GM23338 (cell line): ENCODE measurements at regions not wholly inside any gene's neighbourhood (a gene's known extent, or its start where the extent isn't known, plus 50 kb on each side); places are given as distances from the start of the nearest gene placed in this dataset.

Experiments
- ATAC-seq: fragments of 200-7000 bp; cut with Tn5 transposase; 3 replicates; pipeline ENCODE4 v1.9.1; 2020
- DNase-seq: peaks from one replicate; pipeline ENCODE4 v3.0.0-alpha.2; 2015; ENCODE audit warnings: low spot score
- H2AFZ ChIP-seq: fragments of 200-600 bp; sonication (generic); 2 replicates; pipeline ENCODE4 v1.8.0; 2016; ENCODE audit warnings: antibody characterized with exemption, mild to moderate bottlenecking, moderate library complexity
- H3F3A ChIP-seq: fragments of 200-600 bp; sonication (generic); replicated peaks from 2 replicates; pipeline ENCODE4 v1.8.0; 2017; ENCODE audit warnings: antibody characterized with exemption, mixed run types, low read depth
- H3K27ac ChIP-seq: fragments of 200-600 bp; sonication (generic); 2 replicates; pipeline ENCODE4 v1.6.1; 2016; ENCODE audit warnings: low read depth
- H3K27me3 ChIP-seq: fragments of 200-600 bp; sonication (generic); 2 replicates; pipeline ENCODE4 v1.8.0; 2016; ENCODE audit warnings: mild to moderate bottlenecking, mixed run types, moderate library complexity; ENCODE audit not compliant: insufficient read depth
- H3K36me3 ChIP-seq: fragments of 200-600 bp; sonication (generic); 2 replicates; pipeline ENCODE4 v1.8.0; 2016; ENCODE audit warnings: mild to moderate bottlenecking; ENCODE audit not compliant: insufficient read depth
- H3K4me1 ChIP-seq: fragments of 200-600 bp; sonication (generic); 2 replicates; pipeline ENCODE4 v1.8.0; 2016; ENCODE audit warnings: mild to moderate bottlenecking, moderate library complexity; ENCODE audit not compliant: insufficient read depth
- H3K4me2 ChIP-seq: fragments of 200-600 bp; sonication (generic); 2 replicates; pipeline ENCODE4 v1.7.1; 2017; ENCODE audit warnings: mixed run types
- H3K4me3 ChIP-seq: fragments of 200-600 bp; sonication (generic); 2 replicates; pipeline ENCODE4 v1.6.1; 2016; ENCODE audit warnings: mixed run types
- H3K79me2 ChIP-seq: fragments of 200-600 bp; sonication (generic); replicated peaks from 2 replicates; pipeline ENCODE4 v1.8.0; 2017; ENCODE audit warnings: mild to moderate bottlenecking; ENCODE audit not compliant: insufficient read depth
- H3K9me2 ChIP-seq: fragments of 200-600 bp; sonication (generic); 2 replicates; pipeline ENCODE4 v1.8.0; 2017; ENCODE audit not compliant: insufficient read depth
- H4K20me1 ChIP-seq: fragments of 200-600 bp; sonication (generic); replicated peaks from 2 replicates; pipeline ENCODE4 v1.8.0; 2017; ENCODE audit warnings: mild to moderate bottlenecking; ENCODE audit not compliant: insufficient read depth
- H3K27ac Mint-ChIP-seq: 2 replicates; pipeline ENCODE4 v1.8.0; 2020; ENCODE audit warnings: inconsistent platforms, mild to moderate bottlenecking, moderate library complexity, mixed read lengths
- H3K27me3 Mint-ChIP-seq: 3 replicates; pipeline ENCODE4 v1.8.0; 2022; ENCODE audit warnings: low read depth, mild to moderate bottlenecking, moderate library complexity, mixed read lengths, inconsistent platforms; ENCODE audit not compliant: insufficient read depth, poor library complexity
- H3K36me3 Mint-ChIP-seq: 3 replicates; pipeline ENCODE4 v1.8.0; 2021; ENCODE audit warnings: low read depth, mild to moderate bottlenecking, inconsistent platforms, moderate library complexity, mixed read lengths
- H3K4me1 Mint-ChIP-seq: 3 replicates; pipeline ENCODE4 v1.8.0; 2020; ENCODE audit warnings: mild to moderate bottlenecking, inconsistent platforms, mixed read lengths
- H3K4me3 Mint-ChIP-seq: 3 replicates; pipeline ENCODE4 v1.8.0; 2021; ENCODE audit warnings: moderate library complexity, mild to moderate bottlenecking, inconsistent platforms, mixed read lengths
- H3K9me3 Mint-ChIP-seq: 3 replicates; pipeline ENCODE4 v1.8.0; 2020; ENCODE audit warnings: moderate library complexity, mild to moderate bottlenecking, inconsistent platforms, mixed read lengths
- CREB1 ChIP-seq: fragments of 250-450 bp; sonication (Bioruptor Pico); IDR thresholded peaks from 2 replicates; pipeline ENCODE4 v1.5.0; 2020; ENCODE audit warnings: low read depth, mild to moderate bottlenecking, moderate library complexity
- EZH2 ChIP-seq: fragments of 200-600 bp; sonication (generic); IDR thresholded peaks from one replicate; pipeline ENCODE4 v1.8.0; 2017; ENCODE audit warnings: antibody characterized with exemption, mild to moderate bottlenecking, low read depth; ENCODE audit not compliant: unreplicated experiment
- EZH2phosphoT487 ChIP-seq: fragments of 200-600 bp; sonication (generic); IDR thresholded peaks from one replicate; pipeline ENCODE4 v1.8.1; 2018; ENCODE audit warnings: antibody characterized with exemption; ENCODE audit not compliant: unreplicated experiment
- JUNB ChIP-seq: IDR thresholded peaks from one replicate; pipeline ENCODE4 v1.6.1; 2016; ENCODE audit warnings: antibody characterized with exemption; ENCODE audit not compliant: unreplicated experiment
- NANOG ChIP-seq: IDR thresholded peaks from 2 replicates; pipeline ENCODE4 v1.6.1; 2016; ENCODE audit warnings: antibody characterized with exemption, borderline replicate concordance
- POLR2AphosphoS5 ChIP-seq: IDR thresholded peaks from 2 replicates; pipeline ENCODE4 v1.6.1; 2016; ENCODE audit warnings: antibody characterized with exemption, low read depth
- STAT1 ChIP-seq: IDR thresholded peaks from one replicate; pipeline ENCODE4 v1.6.1; 2016; ENCODE audit warnings: antibody characterized with exemption; ENCODE audit not compliant: unreplicated experiment
- ZNF114 ChIP-seq: fragments of 250-450 bp; sonication (Bioruptor Pico); IDR thresholded peaks from 2 replicates; pipeline ENCODE4 v1.5.0; 2020; ENCODE audit warnings: mild to moderate bottlenecking, moderate library complexity
- ZNF331 ChIP-seq: fragments of 250-450 bp; sonication (Bioruptor Pico); IDR thresholded peaks from 2 replicates; pipeline ENCODE4 v1.5.0; 2020; ENCODE audit warnings: low read depth, mild to moderate bottlenecking, moderate library complexity
- TF ChIP-seq, protein P1 (sequence below): fragments of 250-450 bp; sonication (Bioruptor Pico); IDR thresholded peaks from 2 replicates; pipeline ENCODE4 v1.5.0; 2020; ENCODE audit warnings: mild to moderate bottlenecking, moderate library complexity
- TF ChIP-seq, protein P2 (sequence below): IDR thresholded peaks from one replicate; pipeline ENCODE4 v1.6.1; 2018; ENCODE audit warnings: antibody characterized with exemption; ENCODE audit not compliant: unreplicated experiment
- TF ChIP-seq, protein P3 (sequence below), 2 experiments: fragments of 200-600 bp in 1 of 2; sonication (generic) in 1 of 2; conservative IDR thresholded peaks; 2 replicates each; pipeline versions ENCODE4 v1.5.1 to v1.6.1; 2016 to 2017; ENCODE audit warnings: antibody characterized with exemption in 2 of 2, low read depth in 2 of 2, mild to moderate bottlenecking in 2 of 2, moderate library complexity in 1 of 2
- TF ChIP-seq, protein P4 (sequence below): IDR thresholded peaks from 2 replicates; pipeline ENCODE4 v1.6.1; 2016; ENCODE audit warnings: antibody characterized with exemption

DNA sequence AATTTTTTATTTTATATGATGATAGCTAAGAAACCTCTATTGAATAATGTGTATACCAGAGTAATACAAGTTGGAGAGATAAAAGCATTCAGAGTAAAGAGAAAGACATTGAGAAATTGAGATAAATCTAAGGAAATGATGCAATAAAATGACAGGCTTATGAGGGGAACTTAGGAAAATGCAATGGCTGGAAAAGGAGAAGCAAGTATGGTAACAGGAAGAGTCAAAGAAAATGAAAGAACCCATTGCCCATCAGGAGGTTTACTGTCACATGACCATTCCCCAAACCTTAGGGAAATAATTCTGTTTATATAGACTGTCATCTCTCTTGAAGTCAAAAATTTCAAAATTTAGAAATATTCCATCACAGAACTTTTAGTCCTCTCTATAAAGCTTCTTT lies 808.0 kb upstream of the PRR20A start:
- H3K27me3 ChIP-seq, result no peaks in the 10 kb centered on the region
- Mint-ChIP-seq H3K4me3 (no peak overlapping the region), H3K9me3 (no peaks in the 10 kb centered on the region), H3K36me3 (no peaks in the 10 kb centered on the region), H3K4me1 (peaks cover 5% of the 10 kb centered on the region), H3K27me3 (no peaks in the 10 kb centered on the region), H3K27ac (no peak overlapping the region)
- no peaks in the 10 kb centered on the region for H3K79me2 ChIP-seq
- H3F3A ChIP-seq, result no peaks in the 10 kb centered on the region
- ATAC-seq (no peak), DNase-seq (no peak)
- TF ChIP-seq, protein P1, sequence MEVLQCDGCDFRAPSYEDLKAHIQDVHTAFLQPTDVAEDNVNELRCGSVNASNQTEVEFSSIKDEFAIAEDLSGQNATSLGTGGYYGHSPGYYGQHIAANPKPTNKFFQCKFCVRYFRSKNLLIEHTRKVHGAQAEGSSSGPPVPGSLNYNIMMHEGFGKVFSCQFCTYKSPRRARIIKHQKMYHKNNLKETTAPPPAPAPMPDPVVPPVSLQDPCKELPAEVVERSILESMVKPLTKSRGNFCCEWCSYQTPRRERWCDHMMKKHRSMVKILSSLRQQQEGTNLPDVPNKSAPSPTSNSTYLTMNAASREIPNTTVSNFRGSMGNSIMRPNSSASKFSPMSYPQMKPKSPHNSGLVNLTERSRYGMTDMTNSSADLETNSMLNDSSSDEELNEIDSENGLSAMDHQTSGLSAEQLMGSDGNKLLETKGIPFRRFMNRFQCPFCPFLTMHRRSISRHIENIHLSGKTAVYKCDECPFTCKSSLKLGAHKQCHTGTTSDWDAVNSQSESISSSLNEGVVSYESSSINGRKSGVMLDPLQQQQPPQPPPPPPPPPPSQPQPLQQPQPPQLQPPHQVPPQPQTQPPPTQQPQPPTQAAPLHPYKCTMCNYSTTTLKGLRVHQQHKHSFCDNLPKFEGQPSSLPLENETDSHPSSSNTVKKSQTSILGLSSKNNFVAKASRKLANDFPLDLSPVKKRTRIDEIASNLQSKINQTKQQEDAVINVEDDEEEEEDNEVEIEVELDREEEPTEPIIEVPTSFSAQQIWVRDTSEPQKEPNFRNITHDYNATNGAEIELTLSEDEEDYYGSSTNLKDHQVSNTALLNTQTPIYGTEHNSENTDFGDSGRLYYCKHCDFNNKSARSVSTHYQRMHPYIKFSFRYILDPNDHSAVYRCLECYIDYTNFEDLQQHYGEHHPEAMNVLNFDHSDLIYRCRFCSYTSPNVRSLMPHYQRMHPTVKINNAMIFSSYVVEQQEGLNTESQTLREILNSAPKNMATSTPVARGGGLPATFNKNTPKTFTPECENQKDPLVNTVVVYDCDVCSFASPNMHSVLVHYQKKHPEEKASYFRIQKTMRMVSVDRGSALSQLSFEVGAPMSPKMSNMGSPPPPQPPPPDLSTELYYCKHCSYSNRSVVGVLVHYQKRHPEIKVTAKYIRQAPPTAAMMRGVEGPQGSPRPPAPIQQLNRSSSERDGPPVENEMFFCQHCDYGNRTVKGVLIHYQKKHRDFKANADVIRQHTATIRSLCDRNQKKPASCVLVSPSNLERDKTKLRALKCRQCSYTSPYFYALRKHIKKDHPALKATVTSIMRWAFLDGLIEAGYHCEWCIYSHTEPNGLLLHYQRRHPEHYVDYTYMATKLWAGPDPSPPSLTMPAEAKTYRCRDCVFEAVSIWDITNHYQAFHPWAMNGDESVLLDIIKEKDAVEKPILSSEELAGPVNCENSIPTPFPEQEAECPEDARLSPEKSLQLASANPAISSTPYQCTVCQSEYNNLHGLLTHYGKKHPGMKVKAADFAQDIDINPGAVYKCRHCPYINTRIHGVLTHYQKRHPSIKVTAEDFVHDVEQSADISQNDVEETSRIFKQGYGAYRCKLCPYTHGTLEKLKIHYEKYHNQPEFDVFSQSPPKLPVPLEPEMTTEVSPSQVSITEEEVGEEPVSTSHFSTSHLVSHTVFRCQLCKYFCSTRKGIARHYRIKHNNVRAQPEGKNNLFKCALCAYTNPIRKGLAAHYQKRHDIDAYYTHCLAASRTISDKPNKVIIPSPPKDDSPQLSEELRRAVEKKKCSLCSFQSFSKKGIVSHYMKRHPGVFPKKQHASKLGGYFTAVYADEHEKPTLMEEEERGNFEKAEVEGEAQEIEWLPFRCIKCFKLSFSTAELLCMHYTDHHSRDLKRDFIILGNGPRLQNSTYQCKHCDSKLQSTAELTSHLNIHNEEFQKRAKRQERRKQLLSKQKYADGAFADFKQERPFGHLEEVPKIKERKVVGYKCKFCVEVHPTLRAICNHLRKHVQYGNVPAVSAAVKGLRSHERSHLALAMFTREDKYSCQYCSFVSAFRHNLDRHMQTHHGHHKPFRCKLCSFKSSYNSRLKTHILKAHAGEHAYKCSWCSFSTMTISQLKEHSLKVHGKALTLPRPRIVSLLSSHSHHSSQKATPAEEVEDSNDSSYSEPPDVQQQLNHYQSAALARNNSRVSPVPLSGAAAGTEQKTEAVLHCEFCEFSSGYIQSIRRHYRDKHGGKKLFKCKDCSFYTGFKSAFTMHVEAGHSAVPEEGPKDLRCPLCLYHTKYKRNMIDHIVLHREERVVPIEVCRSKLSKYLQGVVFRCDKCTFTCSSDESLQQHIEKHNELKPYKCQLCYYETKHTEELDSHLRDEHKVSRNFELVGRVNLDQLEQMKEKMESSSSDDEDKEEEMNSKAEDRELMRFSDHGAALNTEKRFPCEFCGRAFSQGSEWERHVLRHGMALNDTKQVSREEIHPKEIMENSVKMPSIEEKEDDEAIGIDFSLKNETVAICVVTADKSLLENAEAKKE (CRISPR knock-in tag), result no peak
- TF ChIP-seq ZNF114 (no peak), CREB1 (no peak), NANOG (no peak), STAT1 (no peak), EZH2phosphoT487 (no peak), ZNF331 (CRISPR knock-in tag) (no peak), EZH2 (no peak), JUNB (no peak), POLR2AphosphoS5 (no peak)
- TF ChIP-seq, protein P2, sequence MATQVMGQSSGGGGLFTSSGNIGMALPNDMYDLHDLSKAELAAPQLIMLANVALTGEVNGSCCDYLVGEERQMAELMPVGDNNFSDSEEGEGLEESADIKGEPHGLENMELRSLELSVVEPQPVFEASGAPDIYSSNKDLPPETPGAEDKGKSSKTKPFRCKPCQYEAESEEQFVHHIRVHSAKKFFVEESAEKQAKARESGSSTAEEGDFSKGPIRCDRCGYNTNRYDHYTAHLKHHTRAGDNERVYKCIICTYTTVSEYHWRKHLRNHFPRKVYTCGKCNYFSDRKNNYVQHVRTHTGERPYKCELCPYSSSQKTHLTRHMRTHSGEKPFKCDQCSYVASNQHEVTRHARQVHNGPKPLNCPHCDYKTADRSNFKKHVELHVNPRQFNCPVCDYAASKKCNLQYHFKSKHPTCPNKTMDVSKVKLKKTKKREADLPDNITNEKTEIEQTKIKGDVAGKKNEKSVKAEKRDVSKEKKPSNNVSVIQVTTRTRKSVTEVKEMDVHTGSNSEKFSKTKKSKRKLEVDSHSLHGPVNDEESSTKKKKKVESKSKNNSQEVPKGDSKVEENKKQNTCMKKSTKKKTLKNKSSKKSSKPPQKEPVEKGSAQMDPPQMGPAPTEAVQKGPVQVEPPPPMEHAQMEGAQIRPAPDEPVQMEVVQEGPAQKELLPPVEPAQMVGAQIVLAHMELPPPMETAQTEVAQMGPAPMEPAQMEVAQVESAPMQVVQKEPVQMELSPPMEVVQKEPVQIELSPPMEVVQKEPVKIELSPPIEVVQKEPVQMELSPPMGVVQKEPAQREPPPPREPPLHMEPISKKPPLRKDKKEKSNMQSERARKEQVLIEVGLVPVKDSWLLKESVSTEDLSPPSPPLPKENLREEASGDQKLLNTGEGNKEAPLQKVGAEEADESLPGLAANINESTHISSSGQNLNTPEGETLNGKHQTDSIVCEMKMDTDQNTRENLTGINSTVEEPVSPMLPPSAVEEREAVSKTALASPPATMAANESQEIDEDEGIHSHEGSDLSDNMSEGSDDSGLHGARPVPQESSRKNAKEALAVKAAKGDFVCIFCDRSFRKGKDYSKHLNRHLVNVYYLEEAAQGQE, result no peak
- TF ChIP-seq, protein P3, sequence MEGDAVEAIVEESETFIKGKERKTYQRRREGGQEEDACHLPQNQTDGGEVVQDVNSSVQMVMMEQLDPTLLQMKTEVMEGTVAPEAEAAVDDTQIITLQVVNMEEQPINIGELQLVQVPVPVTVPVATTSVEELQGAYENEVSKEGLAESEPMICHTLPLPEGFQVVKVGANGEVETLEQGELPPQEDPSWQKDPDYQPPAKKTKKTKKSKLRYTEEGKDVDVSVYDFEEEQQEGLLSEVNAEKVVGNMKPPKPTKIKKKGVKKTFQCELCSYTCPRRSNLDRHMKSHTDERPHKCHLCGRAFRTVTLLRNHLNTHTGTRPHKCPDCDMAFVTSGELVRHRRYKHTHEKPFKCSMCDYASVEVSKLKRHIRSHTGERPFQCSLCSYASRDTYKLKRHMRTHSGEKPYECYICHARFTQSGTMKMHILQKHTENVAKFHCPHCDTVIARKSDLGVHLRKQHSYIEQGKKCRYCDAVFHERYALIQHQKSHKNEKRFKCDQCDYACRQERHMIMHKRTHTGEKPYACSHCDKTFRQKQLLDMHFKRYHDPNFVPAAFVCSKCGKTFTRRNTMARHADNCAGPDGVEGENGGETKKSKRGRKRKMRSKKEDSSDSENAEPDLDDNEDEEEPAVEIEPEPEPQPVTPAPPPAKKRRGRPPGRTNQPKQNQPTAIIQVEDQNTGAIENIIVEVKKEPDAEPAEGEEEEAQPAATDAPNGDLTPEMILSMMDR (conservative IDR thresholded peaks at IDR 0.05; ENCODE audit: low read depth in 2 of 2), result no peak
- TF ChIP-seq, protein P4, sequence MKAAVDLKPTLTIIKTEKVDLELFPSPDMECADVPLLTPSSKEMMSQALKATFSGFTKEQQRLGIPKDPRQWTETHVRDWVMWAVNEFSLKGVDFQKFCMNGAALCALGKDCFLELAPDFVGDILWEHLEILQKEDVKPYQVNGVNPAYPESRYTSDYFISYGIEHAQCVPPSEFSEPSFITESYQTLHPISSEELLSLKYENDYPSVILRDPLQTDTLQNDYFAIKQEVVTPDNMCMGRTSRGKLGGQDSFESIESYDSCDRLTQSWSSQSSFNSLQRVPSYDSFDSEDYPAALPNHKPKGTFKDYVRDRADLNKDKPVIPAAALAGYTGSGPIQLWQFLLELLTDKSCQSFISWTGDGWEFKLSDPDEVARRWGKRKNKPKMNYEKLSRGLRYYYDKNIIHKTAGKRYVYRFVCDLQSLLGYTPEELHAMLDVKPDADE, result no peak
- no peaks in the 10 kb centered on the region for H3K36me3 ChIP-seq
- no peak overlapping the region for H2AFZ ChIP-seq
- no peak overlapping the region for H3K4me2 ChIP-seq
- H4K20me1 ChIP-seq, result no peaks in the 10 kb centered on the region
- H3K4me3 ChIP-seq, result no peak overlapping the region
- H3K9me2 ChIP-seq, result no peaks in the 10 kb centered on the region
- no peaks in the 10 kb centered on the region for H3K4me1 ChIP-seq
- H3K27ac ChIP-seq, result no peak overlapping the region
